GM13977 (cell line): ENCODE measurements at regions not wholly inside any gene's neighbourhood (a gene's known extent, or its start where the extent isn't known, plus 50 kb on each side); places are given as distances from the start of the nearest gene placed in this dataset.

Experiments
- DNase-seq: peaks from one replicate; pipeline ENCODE4 v3.0.0; 2012; ENCODE audit warnings: low spot score
- in situ Hi-C: fragments of 300-500 bp; cut with MboI; formaldehyde crosslinking; loops from one replicate; pipeline ENCODE4 v1.12.0; 2022; ENCODE audit warnings: low sequenced_read_pairs, low pct_unique_long_range_greater_than_20kb, mixed read lengths, inconsistent platforms; ENCODE audit not compliant: unreplicated experiment
- TF ChIP-seq, protein P1 (sequence below): IDR thresholded peaks from 2 replicates; pipeline ENCODE4 v1.5.1; 2012; ENCODE audit warnings: mild to moderate bottlenecking, control low read depth; ENCODE audit not compliant: insufficient read depth; ENCODE audit errors: extremely low read depth, missing control alignments

DNA sequence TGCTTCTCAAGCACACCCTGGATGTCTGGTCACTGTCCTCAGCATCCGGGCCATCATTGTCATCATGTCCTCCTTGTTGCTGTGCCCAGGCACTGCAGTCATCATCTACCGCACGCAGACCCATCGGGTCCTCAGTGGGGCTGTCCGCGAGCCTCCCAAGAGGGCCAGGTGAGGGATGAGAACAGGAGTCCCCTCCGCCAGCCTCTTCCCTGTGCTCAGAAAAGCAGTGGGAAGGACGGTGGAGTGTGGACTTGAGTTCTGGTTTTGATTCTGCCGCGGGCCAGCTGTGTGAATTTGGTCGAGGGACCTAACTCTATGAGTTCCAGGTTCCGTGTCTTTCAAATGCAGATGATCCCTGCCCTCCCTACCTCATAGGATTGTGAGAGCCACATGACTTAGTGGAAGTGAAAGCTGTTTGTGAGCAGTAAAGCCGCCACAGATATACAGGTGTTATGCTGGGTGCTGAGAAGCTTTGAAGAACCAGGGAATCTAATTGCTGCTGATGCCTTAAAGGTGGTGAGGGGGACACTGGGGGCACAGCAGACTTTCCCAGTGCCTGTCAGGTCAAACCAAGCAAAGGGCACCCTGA, 122.9 kb upstream of the RAP1B start:
- no peak for DNase-seq
- TF ChIP-seq, protein P1, sequence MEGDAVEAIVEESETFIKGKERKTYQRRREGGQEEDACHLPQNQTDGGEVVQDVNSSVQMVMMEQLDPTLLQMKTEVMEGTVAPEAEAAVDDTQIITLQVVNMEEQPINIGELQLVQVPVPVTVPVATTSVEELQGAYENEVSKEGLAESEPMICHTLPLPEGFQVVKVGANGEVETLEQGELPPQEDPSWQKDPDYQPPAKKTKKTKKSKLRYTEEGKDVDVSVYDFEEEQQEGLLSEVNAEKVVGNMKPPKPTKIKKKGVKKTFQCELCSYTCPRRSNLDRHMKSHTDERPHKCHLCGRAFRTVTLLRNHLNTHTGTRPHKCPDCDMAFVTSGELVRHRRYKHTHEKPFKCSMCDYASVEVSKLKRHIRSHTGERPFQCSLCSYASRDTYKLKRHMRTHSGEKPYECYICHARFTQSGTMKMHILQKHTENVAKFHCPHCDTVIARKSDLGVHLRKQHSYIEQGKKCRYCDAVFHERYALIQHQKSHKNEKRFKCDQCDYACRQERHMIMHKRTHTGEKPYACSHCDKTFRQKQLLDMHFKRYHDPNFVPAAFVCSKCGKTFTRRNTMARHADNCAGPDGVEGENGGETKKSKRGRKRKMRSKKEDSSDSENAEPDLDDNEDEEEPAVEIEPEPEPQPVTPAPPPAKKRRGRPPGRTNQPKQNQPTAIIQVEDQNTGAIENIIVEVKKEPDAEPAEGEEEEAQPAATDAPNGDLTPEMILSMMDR, result no peak
- in situ Hi-C loops, result no loop called here

DNA sequence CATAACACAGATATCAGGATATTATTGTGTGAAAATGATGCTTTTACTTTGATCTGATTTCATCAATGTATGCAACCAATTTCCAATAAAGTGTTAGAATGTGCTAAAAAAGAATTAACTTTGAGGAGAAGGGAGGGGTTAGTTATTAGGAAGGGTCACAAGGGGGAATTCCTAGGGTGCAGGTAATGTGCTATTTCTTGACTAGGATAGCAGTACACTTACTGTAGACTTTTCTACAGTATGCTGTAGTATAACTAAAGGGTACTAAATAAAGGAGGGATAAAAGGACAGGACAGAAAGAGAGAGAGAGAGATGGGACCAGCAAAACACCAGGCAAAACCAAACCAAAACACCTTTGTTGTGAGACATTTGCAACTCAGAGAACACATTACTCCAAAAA, 121.4 kb upstream of the RAP1B start:
- in situ Hi-C loops, result no loop called here
- TF ChIP-seq, protein P1, result no peak
- no peak for DNase-seq

GRCh38 chr12:68490476-68490875, 120.2 kb upstream of the RAP1B start:
- TF ChIP-seq, protein P1, result no peak
- in situ Hi-C loops, result no loop called here

DNA sequence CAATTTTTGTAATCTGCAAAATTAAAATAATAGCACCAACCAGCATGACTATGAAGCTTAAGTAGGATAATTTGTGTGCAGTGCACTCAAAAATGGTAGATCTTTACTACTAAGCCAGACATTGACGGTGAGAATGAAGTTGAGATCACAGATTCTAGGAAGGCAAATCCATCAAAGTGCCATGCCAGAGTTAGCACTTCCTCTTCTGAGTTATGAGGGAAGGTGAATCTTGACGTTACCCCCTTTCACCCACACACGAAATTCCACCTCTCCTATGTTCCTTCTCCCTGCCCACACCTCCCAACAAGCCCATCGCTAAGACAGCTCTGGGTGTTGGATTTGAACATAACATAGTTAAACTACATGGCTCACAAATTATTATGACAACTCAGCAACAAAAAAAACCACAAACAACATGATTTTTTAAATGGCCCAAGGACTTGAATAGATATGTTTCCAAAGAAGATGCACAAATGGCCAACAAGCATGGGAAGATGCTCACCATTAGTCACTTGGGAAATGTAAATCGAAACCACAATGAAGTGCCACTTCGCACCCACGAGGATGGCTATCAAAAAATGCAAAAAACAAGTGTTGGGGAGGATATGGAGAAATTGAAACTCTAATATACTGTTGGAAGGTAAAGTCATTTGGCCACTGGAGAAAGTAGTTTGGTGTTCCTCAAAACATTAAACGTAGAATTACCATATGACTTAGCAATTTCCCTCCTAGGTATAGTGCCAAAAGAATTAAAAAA, 119.3 kb upstream of the RAP1B start:
- in situ Hi-C loops, result no loop called here
- TF ChIP-seq, protein P1, result no peak
- no peak for DNase-seq

More at GRCh38 chr12:68490476-68490875, 120.2 kb upstream of the RAP1B start:
- no peak for DNase-seq

DNA sequence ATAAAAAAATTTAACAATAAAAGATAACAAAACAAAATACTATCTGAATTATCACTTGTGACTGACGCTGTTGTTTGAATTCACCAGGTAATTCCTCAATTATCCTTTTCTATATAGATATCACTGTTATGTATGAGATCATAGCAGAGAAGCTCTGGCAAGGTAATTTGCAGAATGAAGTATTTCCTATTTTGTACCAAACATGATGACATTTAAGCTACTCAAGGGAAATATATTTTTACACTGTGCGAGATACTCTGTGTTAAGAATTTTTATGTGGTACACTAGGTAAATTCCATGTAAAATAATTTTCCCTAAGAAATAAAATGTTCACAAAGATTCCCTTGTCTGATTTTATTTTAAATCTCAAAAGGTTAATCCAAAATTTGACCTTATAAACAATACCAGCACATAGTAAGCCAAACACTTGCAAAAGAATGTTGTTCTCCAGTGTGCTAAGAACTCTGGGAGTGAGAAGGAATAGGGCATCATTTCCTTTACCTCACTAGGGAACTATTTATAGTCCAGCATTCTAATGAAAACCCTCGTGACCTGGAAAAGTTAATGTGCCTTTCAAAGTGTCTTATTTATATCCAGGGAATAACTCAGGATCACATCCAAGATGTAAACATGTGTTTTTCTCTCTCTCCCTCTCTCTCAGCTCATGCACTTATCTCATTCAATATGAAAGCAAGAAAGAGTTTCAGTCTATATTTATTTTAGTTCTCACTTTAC, 115.2 kb upstream of the RAP1B start:
- TF ChIP-seq, protein P1, result no peak
- DNase-seq, result no peak
- in situ Hi-C loops, result no loop called here

DNA sequence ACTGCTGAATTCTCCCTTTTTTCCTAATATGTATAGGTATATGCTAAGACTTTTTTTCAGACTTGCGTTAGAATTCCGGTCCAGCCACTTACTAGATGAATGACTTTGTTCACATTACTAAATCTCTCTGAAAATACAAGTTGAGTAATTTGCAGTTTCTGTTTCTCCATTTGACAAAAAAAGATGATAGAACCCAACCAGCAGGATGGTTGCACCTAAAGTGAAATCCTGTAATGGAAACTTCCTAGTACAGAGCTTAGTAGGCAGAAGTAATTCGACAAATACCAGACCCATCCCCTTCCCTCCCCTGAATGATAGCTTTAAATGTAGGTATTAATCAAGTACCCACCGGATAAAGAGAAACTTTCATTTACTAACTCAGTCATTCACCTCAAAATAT, 113.6 kb upstream of the RAP1B start:
- in situ Hi-C loops, result no loop called here
- TF ChIP-seq, protein P1, result no peak

More for the DNA sequence above, 113.6 kb upstream of the RAP1B start:
- peak; percentile 23 for DNase-seq
